ENCODE measurements at regions not wholly inside any gene's neighbourhood (a gene's known extent, or its start where the extent isn't known, plus 50 kb on each side); places are given as distances from the start of the nearest gene placed in this dataset.

DNA sequence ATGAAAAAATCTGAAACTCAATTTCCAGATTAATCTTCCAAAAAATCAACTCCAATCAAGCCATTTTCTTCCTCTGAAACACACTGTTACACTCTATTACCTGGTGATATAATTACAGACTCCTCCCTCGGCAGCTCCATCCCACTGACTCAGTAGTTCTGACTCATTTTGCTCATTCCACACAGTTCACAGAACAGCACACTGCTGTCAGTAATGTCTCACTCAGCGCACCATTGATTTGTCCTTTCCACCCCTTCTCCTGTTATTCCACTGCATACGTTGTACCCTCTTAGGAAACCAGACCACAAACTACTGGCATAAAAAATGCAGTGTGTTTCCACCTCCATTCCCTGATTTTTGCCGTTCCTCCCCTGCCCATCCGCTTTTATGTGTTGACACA is 212.7 kb downstream of the SLIT2 start:
- intact Hi-C loops (cut with DNase I) = no loop called here
- Histone ChIP-seq H3K4me3 (no peak overlapping the region), H3K4me1 (no peaks in the 10 kb centered on the region), H3K27me3 (no peaks in the 10 kb centered on the region), H3K27ac (no peak overlapping the region), H3K36me3 (no peaks in the 10 kb centered on the region), H3K9me3 (no peaks in the 10 kb centered on the region)
- TF ChIP-seq POLR2A (IDR thresholded peaks at IDR 0.05) = no peak
- TF ChIP-seq, protein P1, sequence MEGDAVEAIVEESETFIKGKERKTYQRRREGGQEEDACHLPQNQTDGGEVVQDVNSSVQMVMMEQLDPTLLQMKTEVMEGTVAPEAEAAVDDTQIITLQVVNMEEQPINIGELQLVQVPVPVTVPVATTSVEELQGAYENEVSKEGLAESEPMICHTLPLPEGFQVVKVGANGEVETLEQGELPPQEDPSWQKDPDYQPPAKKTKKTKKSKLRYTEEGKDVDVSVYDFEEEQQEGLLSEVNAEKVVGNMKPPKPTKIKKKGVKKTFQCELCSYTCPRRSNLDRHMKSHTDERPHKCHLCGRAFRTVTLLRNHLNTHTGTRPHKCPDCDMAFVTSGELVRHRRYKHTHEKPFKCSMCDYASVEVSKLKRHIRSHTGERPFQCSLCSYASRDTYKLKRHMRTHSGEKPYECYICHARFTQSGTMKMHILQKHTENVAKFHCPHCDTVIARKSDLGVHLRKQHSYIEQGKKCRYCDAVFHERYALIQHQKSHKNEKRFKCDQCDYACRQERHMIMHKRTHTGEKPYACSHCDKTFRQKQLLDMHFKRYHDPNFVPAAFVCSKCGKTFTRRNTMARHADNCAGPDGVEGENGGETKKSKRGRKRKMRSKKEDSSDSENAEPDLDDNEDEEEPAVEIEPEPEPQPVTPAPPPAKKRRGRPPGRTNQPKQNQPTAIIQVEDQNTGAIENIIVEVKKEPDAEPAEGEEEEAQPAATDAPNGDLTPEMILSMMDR (IDR thresholded peaks at IDR 0.05) = no peak
- DNase-seq = no peak
- 70% methylated on average over 5 of the region's 5 CpGs for WGBS, 2 donors

DNA sequence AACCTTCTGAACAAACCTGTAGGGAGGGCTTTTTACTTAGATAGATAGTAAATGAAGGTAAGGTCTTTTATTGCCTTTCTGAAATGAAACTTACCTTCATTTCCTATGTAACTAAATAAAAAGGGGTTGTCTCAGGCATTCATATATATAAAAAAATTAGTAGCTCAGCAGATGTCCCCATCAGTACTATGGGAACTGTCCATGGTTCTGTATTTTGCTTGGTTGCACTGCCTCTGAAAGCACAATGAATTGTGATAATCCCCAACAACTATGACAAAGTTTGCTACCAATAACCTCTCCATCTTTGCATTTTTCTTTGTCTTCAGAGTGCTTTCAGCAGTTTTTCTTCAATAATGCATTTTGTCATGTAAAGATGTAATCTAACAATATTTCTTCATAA is 222.4 kb downstream of the SLIT2 start:
- Histone ChIP-seq H3K4me3 (no peak overlapping the region), H3K27me3 (no peaks in the 10 kb centered on the region)
- no peak for DNase-seq

DNA sequence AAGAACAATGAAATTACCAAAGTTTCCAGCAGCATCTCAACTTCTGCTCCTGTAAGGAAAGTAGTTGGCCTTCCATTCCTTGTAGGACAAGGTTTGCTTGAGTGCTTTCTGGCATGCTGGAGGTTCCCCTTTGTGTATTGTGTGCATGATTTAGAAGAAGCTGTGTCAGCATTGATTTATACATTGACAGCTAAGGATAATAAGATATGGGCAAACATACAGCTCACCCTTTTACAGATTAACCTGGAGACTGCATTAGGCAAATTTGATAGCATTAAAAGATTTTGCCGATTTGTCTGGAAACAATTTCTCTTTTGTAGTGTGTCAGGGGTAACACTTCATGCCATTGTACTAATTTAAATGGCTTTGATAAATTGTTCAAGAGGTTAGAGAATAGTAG is 221.8 kb upstream of the PACRGL start:
- DNase-seq = no peak
- Histone ChIP-seq H3K36me3 (no peaks in the 10 kb centered on the region), H3K9me3 (no peaks in the 10 kb centered on the region), H3K4me3 (no peak overlapping the region), H3K27me3 (no peaks in the 10 kb centered on the region), H3K27ac (no peak overlapping the region), H3K4me1 (no peaks in the 10 kb centered on the region)
- 72 to 89% methylated on average over 1 of the region's 1 CpG for WGBS, 2 donors
- TF ChIP-seq, protein P1 (IDR thresholded peaks at IDR 0.05) = no peak
- no peak for TF ChIP-seq POLR2A (IDR thresholded peaks at IDR 0.05)
- intact Hi-C loops (cut with DNase I) = no loop called here

More for the DNA sequence above, 222.4 kb downstream of the SLIT2 start:
- H3K36me3 ChIP-seq = no peaks in the 10 kb centered on the region
- TF ChIP-seq POLR2A (IDR thresholded peaks at IDR 0.05) = no peak
- TF ChIP-seq, protein P1 (IDR thresholded peaks at IDR 0.05) = no peak
- no peak overlapping the region for H3K27ac ChIP-seq
- intact Hi-C loops (cut with DNase I) = no loop called here
- H3K4me1 ChIP-seq = no peaks in the 10 kb centered on the region
- no peaks in the 10 kb centered on the region for H3K9me3 ChIP-seq

DNA sequence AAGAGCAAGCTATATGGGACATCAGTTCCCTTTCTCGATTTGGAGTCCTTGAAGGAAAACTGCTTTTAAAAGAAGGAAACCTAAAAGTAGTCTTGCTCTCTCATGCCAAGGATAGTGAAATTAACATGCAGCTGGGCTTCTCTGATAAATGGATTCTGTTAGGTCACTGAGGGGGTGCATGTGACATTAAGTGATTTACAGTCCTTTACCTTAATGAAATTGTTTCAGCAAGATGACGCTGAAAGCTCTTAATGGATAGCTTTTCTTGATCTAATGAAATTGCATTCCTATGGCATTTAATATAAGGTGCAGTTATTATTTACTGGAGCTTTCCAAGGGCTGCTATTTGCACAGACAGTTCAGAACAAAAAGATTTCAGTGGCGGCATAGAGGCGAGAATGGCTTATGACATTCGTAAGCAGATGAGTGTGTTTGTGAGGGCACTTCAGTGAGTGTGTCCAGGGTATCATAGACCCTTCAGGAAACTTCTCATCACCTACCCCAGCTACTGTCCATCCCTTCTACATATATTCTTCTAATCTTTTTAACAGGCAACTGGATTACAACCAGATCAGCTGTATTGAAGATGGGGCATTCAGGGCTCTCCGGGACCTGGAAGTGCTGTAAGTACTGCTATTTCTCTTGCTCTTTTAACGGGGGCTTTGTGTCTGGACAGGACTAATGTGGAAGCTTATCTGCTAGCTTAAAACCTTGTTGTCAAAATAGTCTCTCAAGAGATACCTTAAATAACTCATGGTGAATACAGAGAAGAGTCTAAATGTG is 219.9 kb upstream of the PACRGL start:
- Histone ChIP-seq H3K36me3 (no peaks in the 10 kb centered on the region), H3K9me3 (no peaks in the 10 kb centered on the region), H3K4me3 (no peak overlapping the region), H3K4me1 (no peaks in the 10 kb centered on the region), H3K27me3 (no peaks in the 10 kb centered on the region), H3K27ac (no peak overlapping the region)
- no peak for DNase-seq
- TF ChIP-seq POLR2A (IDR thresholded peaks at IDR 0.05) = no peak
- TF ChIP-seq, protein P1 (IDR thresholded peaks at IDR 0.05) = no peak
- intact Hi-C loops (cut with DNase I) = no loop called here
- 80 to 82% methylated on average over 7 of the region's 7 CpGs for WGBS, 2 donors

DNA sequence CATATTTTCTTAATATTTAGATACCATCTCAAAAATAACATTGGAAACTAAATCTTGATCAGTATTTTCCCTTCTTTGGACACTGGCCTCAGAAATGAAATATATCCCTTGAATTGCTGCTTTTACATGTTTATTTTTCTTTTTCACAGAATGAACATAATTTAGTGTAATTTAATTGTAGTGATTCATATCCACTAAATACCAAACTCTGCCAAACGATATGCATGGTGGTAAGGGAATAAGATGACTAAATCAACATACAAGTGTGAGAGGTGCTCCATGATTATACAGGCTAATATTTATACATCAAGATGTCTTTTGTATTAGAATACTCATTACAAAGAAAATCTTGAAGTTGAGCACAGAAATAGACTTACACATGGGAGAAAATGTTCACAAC is 216.8 kb upstream of the PACRGL start:
- H3K27me3 ChIP-seq = no peaks in the 10 kb centered on the region

More for the DNA sequence above, 216.8 kb upstream of the PACRGL start:
- no peaks in the 10 kb centered on the region for H3K9me3 ChIP-seq
- 43 to 65% methylated on average over 1 of the region's 1 CpG for WGBS, 2 donors
- intact Hi-C loops (cut with DNase I) = no loop called here
- H3K27ac ChIP-seq = no peak overlapping the region
- DNase-seq = no peak
- H3K36me3 ChIP-seq = no peaks in the 10 kb centered on the region
- no peaks in the 10 kb centered on the region for H3K4me1 ChIP-seq
- TF ChIP-seq, protein P1 (IDR thresholded peaks at IDR 0.05) = no peak
- TF ChIP-seq POLR2A (IDR thresholded peaks at IDR 0.05) = no peak
- H3K4me3 ChIP-seq = no peak overlapping the region
